HepG2 (cell line): ENCODE measurements at regions not wholly inside any gene's neighbourhood (a gene's known extent, or its start where the extent isn't known, plus 50 kb on each side); places are given as distances from the start of the nearest gene placed in this dataset.

Source experiments
- ELF3 ChIP-seq: IDR thresholded peaks from 2 replicates; pipeline ENCODE4 v1.6.1; 2016; ENCODE audit warnings: missing genetic modification reagents, missing compliant biosample characterization
- FOXO4 ChIP-seq: sonication (generic); formaldehyde crosslinking; conservative IDR thresholded peaks from 2 replicates; pipeline ENCODE4 v1.8.1; 2023; ENCODE audit warnings: missing genetic modification reagents

- TF ChIP-seq FOXO4 (CRISPR knock-in tag) (no peak), ELF3 (no peak)
Measured at GRCh38 chr12:114190971-114191370, 215.0 kb downstream of the TBX5 start.
